GM19025 (cell line): ENCODE measurements at regions not wholly inside any gene's neighbourhood (a gene's known extent, or its start where the extent isn't known, plus 50 kb on each side); places are given as distances from the start of the nearest gene placed in this dataset.
"Not testable (repeated sequence)": the region's sequence is repeated elsewhere in the genome, so short reads cannot be mapped to it uniquely, and the experiment has no call there.

Experiments used
- ATAC-seq: cut with Tn5 transposase; IDR thresholded peaks from one replicate; pipeline ENCODE4 v1.9.1; 2021; ENCODE audit warnings: mild to moderate bottlenecking, low read depth, moderate library complexity; ENCODE audit not compliant: unreplicated experiment

DNA sequence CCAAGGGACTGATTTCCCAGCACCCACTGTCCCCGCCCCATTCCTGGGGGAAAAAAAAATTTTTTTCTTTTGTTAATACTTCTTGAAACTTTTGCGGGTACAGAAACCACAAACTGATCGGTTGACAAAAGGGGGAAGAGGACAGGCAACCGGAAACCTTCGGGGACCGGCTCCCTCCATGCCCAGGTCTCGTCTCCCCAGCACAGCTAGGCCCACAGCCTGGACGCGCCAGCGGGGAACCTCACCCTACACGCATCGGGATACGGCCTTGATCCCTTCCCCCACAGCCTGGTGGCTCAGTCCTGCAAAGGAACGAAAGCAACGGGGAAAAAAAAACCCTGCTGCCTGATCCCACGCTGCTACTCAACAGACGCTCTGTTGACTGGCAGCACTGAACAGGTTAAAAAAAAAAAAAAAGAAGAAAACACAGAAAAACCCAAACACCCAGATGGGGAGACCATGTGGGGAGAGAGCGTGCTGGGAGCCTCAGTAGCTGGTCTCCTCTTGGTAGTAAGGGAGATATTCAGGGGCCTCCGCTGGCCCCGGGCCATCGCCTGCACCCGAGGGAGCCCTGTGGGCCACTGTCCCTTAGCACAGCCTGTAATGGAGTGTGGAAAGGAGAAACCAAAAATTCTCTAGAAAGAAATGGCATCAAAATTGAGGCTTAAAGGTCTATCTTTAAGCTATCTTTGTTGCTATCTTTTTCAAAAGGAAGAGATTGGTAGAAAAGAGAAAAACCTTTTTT, 185.7 kb downstream of the POTEC start:
- not testable (repeated sequence) for ATAC-seq

GRCh38 chr18:14342170-14342569, 201.2 kb downstream of the POTEC start:
- ATAC-seq: not testable (repeated sequence)

- ATAC-seq: not testable (repeated sequence)
Observed at GRCh38 chr18:14336017-14336416, 203.8 kb upstream of the ZNF519 start.

DNA sequence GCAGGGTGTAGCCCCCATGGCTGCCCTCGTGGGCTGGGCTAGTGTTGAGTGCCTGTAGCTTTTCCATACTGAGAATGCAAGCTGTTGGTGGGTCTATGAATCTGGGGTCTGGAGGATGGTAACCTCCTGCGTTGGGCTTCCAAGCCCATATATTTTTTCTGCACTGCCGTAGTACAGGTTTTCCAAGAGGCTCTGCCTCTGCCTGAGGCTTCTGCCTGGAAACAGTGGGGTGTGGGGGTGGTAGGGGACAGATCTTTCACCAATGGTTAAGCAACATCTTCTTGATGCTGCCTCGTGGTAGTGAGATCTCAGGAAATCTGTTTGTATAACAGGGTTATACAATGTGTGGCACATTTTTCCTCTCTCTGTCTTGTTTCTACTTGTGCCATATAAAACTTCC, 189.0 kb upstream of the ZNF519 start:
- not testable (repeated sequence) for ATAC-seq

DNA sequence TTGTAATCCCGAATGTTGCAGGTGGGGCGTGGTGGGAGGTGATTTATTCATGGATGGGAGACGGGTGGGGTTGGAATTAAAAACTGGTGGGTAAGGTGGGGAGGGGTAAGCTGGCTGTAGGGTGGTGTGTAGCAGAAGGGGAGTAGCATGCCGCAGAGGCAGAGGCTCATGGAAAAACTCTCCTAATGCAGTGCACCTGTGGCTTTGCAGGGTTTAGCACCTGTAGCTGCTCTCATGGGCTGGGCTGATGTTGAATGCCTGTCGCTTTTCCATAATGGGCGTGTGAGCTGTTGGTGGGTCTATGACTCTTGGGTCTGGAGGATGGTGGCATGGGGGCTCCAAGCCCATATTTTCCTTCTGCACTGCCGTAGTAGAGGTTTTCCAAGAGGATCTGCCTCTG, 169.0 kb upstream of the ZNF519 start:
- not testable (repeated sequence) for ATAC-seq

GRCh38 chr18:14295081-14295480, 162.8 kb upstream of the ZNF519 start:
- ATAC-seq: not testable (repeated sequence)

- ATAC-seq: no peak
Observed at GRCh38 chr18:14285053-14285452, 152.8 kb upstream of the ZNF519 start.

DNA sequence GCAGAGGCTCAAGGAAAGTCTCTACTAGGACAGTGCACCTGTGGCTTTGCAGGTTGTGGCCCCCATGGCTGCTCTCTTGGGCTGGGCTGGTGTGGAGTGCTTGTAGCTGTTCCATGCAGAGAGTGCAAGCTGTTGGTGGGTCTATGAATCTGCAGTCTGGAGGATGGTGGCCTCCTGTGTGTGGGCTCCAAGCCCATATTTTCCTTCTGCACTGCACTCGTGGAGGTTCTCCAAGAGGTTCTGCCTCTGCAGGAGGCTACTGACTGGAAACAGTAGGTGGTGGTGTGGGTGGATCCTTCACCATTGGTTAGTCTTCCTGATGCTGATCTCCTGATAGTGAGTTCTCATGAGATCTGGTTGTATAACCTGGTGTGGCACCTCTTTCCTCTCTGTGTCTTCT, 143.2 kb upstream of the ZNF519 start:
- not testable (repeated sequence) for ATAC-seq

GRCh38 chr18:14265637-14266410, 133.6 kb upstream of the ZNF519 start:
- ATAC-seq: not testable (repeated sequence)

DNA sequence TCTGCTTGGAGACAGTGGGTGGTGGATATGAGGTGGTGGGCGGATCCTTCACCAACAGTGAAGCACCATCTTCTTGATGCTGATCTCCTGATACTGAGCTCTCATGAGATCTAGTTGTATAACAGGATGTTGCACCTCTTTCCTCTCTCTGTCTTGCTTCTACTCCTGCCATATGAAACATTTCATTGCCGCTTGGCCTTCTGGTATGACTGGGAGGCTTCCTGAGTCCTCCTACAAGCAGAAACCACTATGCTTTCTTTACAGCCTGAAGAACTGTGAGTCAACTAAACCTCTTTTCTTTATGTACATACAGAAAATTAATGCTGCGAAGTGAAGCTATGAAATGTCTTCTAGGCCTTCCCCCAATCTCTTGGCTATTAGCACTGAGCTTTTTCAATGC, 130.6 kb upstream of the ZNF519 start:
- ATAC-seq: not testable (repeated sequence)

GRCh38 chr18:14250084-14250677, 117.9 kb upstream of the ZNF519 start:
- not testable (repeated sequence) for ATAC-seq

- not testable (repeated sequence) for ATAC-seq
Observed at GRCh38 chr18:14239224-14239623, 107.0 kb upstream of the ZNF519 start.

GRCh38 chr18:14236356-14237048, 104.3 kb upstream of the ZNF519 start:
- ATAC-seq: not testable (repeated sequence)

DNA sequence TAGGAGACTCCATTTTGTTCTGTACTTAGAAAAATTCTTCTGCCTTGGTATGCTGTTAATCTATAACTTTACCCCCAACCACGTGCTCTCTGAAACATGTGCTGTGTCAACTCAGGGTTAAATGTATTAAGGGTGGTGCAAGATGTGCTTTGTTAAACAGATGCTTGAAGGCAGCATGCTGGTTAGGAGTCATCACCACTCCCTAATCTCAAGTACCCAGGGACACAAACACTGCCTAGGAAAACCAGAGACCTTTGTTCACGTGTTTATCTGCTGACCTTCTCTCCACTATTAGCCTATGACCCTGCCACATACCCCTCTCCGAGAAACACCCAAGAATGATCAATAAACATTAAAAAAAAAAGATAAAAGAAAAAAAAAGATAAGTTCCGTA, 93.0 kb upstream of the ZNF519 start:
- ATAC-seq: not testable (repeated sequence)

GRCh38 chr18:14224551-14225285, 92.5 kb upstream of the ZNF519 start:
- not testable (repeated sequence) for ATAC-seq

GRCh38 chr18:14223919-14224318, 91.7 kb upstream of the ZNF519 start:
- ATAC-seq: not testable (repeated sequence)

GRCh38 chr18:14223231-14223822, 91.1 kb upstream of the ZNF519 start:
- not testable (repeated sequence) for ATAC-seq

DNA sequence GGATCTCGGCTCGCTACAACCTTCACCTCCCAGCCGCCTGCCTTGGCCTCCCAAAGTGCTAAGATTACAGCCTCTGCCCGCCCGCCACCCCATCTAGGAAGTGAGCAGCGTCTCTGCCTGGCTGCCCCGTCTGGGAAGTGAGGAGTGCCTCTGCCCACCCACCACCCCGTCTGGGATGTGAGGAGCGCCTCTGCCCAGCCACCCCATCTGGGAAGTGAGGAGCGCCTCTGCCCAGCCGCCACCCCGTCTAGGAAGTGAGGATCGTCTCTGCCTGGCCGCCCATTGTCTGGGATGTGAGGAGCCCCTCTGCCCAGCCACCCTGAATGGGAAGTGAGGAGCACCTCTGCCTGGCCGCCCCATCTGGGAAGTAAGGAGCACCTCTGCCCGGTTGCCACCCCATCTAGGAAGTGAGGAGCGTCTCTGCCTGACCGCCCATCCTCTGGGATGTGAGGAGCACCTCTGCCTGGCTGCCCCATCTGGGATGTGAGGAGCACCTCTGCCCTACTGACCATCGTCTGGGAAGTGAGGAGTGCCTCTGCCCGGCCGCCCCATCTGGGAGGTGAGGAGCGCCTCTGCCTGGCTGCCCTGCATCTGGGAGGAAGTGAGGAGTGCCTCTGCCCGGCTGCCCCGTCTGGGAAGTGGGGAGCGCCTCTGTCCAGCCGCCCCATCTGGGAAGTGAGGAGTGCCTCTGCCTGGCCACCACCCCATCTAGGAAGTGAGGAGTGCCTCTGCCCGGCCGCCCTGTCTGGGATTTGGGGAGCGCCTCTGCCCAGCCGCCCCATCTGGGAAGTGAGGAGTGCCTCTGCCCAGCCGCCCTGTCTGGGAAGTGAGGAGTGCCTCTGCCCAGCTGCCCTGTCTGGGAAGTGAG, 90.4 kb upstream of the ZNF519 start:
- not testable (repeated sequence) for ATAC-seq

DNA sequence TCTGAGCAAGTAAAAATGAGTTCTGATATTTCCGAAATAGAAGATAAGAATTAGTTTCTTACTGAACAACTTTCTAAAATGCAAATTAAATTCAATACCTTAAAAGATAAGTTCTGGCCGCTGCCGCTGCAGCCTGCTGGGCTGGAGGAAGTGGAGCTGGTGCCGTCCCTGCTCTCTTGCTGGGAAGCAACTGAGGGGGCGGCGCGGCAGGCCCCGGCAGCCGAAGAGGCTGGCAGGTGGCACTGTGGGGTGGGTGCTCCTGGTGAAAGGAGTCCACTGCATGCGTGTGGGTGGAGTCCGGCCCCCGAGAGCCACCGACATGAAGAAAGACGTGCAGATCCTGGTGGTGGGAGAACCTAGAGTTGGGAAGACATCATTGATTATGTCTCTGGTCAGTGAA, 89.5 kb upstream of the ZNF519 start:
- no peak for ATAC-seq
